ENCODE measurements at regions not wholly inside any gene's neighbourhood (a gene's known extent, or its start where the extent isn't known, plus 50 kb on each side); places are given as distances from the start of the nearest gene placed in this dataset.

DNA sequence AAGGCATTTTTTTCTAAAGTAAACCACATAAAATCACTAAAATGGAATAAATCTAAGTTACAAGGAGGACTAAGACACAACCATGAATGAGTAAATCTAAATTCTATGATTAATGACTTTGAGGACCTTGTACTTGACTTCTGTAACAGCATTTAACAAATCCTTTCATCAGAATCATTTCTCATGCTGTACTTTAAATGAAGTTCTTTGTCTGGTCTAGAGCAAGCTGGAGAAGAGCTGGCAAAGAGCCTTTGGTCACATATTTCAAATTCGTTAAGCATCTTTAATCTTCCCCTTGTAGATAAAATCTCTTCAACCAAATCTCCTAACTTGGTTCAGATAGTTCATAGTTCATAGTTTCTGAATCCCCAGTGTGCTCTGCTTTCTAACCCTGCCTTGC, 405.4 kb downstream of the PTPRC start:
- no peak overlapping the region for H3K4me3 ChIP-seq (ENCODE audit: low read length)
- H2AFZ ChIP-seq (ENCODE audit: low read depth, low read length) = no peak overlapping the region
- no peaks in the 10 kb centered on the region for H3K9me2 ChIP-seq (ENCODE audit: insufficient read depth, low read length)
- H3K36me3 ChIP-seq (ENCODE audit: insufficient read depth, low read length) = no peaks in the 10 kb centered on the region
- TF ChIP-seq RAD21 (conservative IDR thresholded peaks at IDR 0.05) (no peak), REST (IDR thresholded peaks at IDR 0.05; ENCODE audit: borderline replicate concordance) (no peak), MXI1 (conservative IDR thresholded peaks at IDR 0.05; ENCODE audit: poor library complexity, severe bottlenecking) (no peak), TAF1 (IDR thresholded peaks at IDR 0.05; ENCODE audit: low read depth) (no peak), POLR2AphosphoS5 (IDR thresholded peaks at IDR 0.05) (no peak), EZH2 (IDR thresholded peaks at IDR 0.05; ENCODE audit: borderline replicate concordance, insufficient read depth, low read length, poor library complexity, severe bottlenecking) (no peak), SMC3 (conservative IDR thresholded peaks at IDR 0.05; ENCODE audit: poor library complexity) (no peak), EP300 (conservative IDR thresholded peaks at IDR 0.05; ENCODE audit: poor library complexity, severe bottlenecking) (no peak)
- TF ChIP-seq, protein P1, sequence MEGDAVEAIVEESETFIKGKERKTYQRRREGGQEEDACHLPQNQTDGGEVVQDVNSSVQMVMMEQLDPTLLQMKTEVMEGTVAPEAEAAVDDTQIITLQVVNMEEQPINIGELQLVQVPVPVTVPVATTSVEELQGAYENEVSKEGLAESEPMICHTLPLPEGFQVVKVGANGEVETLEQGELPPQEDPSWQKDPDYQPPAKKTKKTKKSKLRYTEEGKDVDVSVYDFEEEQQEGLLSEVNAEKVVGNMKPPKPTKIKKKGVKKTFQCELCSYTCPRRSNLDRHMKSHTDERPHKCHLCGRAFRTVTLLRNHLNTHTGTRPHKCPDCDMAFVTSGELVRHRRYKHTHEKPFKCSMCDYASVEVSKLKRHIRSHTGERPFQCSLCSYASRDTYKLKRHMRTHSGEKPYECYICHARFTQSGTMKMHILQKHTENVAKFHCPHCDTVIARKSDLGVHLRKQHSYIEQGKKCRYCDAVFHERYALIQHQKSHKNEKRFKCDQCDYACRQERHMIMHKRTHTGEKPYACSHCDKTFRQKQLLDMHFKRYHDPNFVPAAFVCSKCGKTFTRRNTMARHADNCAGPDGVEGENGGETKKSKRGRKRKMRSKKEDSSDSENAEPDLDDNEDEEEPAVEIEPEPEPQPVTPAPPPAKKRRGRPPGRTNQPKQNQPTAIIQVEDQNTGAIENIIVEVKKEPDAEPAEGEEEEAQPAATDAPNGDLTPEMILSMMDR (IDR thresholded peaks at IDR 0.05; ENCODE audit: poor library complexity, severe bottlenecking) = no peak
- no peaks in the 10 kb centered on the region for H3K79me2 ChIP-seq (replicated peaks; ENCODE audit: insufficient read depth, low read length)
- no peaks in the 10 kb centered on the region for H3K9me3 ChIP-seq (ENCODE audit: low read length)
- H3F3A ChIP-seq (ENCODE audit: insufficient read depth, low read length, poor library complexity, severe bottlenecking) = no peaks in the 10 kb centered on the region
- H4K20me1 ChIP-seq (ENCODE audit: insufficient read depth) = no peaks in the 10 kb centered on the region
- no peaks in the 10 kb centered on the region for H3K27me3 ChIP-seq (ENCODE audit: insufficient read depth, low read depth, low read length)
- no peak overlapping the region for H3K27ac ChIP-seq (ENCODE audit: low read length)
- no peak overlapping the region for H3K4me2 ChIP-seq (ENCODE audit: low read length)
- H3K9ac ChIP-seq (ENCODE audit: low read length) = no peak overlapping the region

DNA sequence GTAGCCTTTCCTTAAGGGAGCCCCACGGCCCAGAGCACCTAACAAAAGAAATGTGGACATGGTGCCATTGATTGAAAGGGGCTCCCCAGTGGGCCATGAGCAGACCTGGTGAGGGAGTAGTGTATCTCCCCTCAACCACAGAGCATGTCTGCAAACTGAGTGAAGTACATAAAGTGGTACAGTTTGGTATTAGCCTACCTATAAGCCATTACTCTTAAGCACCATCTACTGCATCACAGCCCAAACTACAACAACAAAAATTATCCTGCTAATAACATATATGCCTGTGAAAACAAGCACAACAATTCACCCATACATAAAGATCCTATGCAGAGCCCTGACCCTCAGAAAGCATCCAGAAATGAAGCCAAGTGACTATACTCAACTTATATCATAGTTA, 407.8 kb downstream of the PTPRC start:
- no peaks in the 10 kb centered on the region for H3K9me3 ChIP-seq (ENCODE audit: low read length)
- H3K27me3 ChIP-seq (ENCODE audit: insufficient read depth, low read depth, low read length) = no peaks in the 10 kb centered on the region
- H3K4me3 ChIP-seq (ENCODE audit: low read length) = no peak overlapping the region
- H4K20me1 ChIP-seq (ENCODE audit: insufficient read depth) = no peaks in the 10 kb centered on the region
- H2AFZ ChIP-seq (ENCODE audit: low read depth, low read length) = no peak overlapping the region
- no peaks in the 10 kb centered on the region for H3K79me2 ChIP-seq (replicated peaks; ENCODE audit: insufficient read depth, low read length)
- TF ChIP-seq REST (IDR thresholded peaks at IDR 0.05; ENCODE audit: borderline replicate concordance) = no peak
- no peak for TF ChIP-seq MXI1 (conservative IDR thresholded peaks at IDR 0.05; ENCODE audit: poor library complexity, severe bottlenecking)
- no peak for TF ChIP-seq SMC3 (conservative IDR thresholded peaks at IDR 0.05; ENCODE audit: poor library complexity)
- no peak for TF ChIP-seq EP300 (conservative IDR thresholded peaks at IDR 0.05; ENCODE audit: poor library complexity, severe bottlenecking)
- no peak for TF ChIP-seq RAD21 (conservative IDR thresholded peaks at IDR 0.05)
- TF ChIP-seq POLR2AphosphoS5 (IDR thresholded peaks at IDR 0.05) = no peak
- TF ChIP-seq EZH2 (IDR thresholded peaks at IDR 0.05; ENCODE audit: borderline replicate concordance, insufficient read depth, low read length, poor library complexity, severe bottlenecking) = no peak
- no peak for TF ChIP-seq TAF1 (IDR thresholded peaks at IDR 0.05; ENCODE audit: low read depth)
- TF ChIP-seq, protein P1 (IDR thresholded peaks at IDR 0.05; ENCODE audit: poor library complexity, severe bottlenecking) = no peak
- H3F3A ChIP-seq (ENCODE audit: insufficient read depth, low read length, poor library complexity, severe bottlenecking) = no peaks in the 10 kb centered on the region
- no peak overlapping the region for H3K4me2 ChIP-seq (ENCODE audit: low read length)
- H3K9ac ChIP-seq (ENCODE audit: low read length) = no peak overlapping the region
- H3K9me2 ChIP-seq (ENCODE audit: insufficient read depth, low read length) = no peaks in the 10 kb centered on the region
- H3K27ac ChIP-seq (ENCODE audit: low read length) = no peak overlapping the region
- H3K36me3 ChIP-seq (ENCODE audit: insufficient read depth, low read length) = no peaks in the 10 kb centered on the region

Data from neural cell (in vitro differentiated cells).